ENCODE measurements at regions not wholly inside any gene's neighbourhood (a gene's known extent, or its start where the extent isn't known, plus 50 kb on each side); places are given as distances from the start of the nearest gene placed in this dataset.

GRCh38 chr20:50308166-50308512 lies 117.5 kb downstream of the CEBPB start:
- Histone ChIP-seq H2AFZ (ENCODE audit: low read depth, low read length) (peak overlapping the region; percentile 95), H3K79me2 (ENCODE audit: control insufficient read depth, insufficient read depth, low read length) (no peaks in the 10 kb centered on the region), H3K27me3 (ENCODE audit: control insufficient read depth in 2 of 2, insufficient read depth in 2 of 2, low read length in 2 of 2) (no peaks in the 10 kb centered on the region), H3K4me2 (ENCODE audit: insufficient read depth, low read length) (no peak overlapping the region), H3K9me3 (replicated peaks; ENCODE audit: control insufficient read depth, insufficient read depth, low read length) (no peaks in the 10 kb centered on the region), H3K27ac (ENCODE audit: insufficient read depth, low read depth, low read length) (peak overlapping the region; percentile 77), H3K4me1 (ENCODE audit: control insufficient read depth, extremely low read depth, insufficient read depth, low read length) (peaks cover 14% of the 10 kb centered on the region), H3K9me1 (replicated peaks; ENCODE audit: control insufficient read depth, extremely low read depth, insufficient read depth, low read length) (no peaks in the 10 kb centered on the region), H4K20me1 (replicated peaks; ENCODE audit: control insufficient read depth, extremely low read depth, insufficient read depth, low read length) (no peaks in the 10 kb centered on the region), H3K4me3 (replicated peaks in 1 of 3; ENCODE audit: insufficient read depth in 1 of 3, low read depth in 1 of 3, low read length in 3 of 3) (no peak overlapping the region), H3K9ac (replicated peaks; ENCODE audit: extremely low read depth, insufficient read depth, low read length) (peak overlapping the region; percentile 49), H3K36me3 (ENCODE audit: control insufficient read depth in 2 of 2, extremely low read depth in 1 of 2, insufficient read depth in 2 of 2, low read length in 2 of 2) (no peaks in the 10 kb centered on the region)
- intact Hi-C loops (cut with micrococcal nuclease), result loop anchor here (2.0 kb wide), 1 partner anchor 115 kb away; no protein-coding TSS in a partner anchor
- DNase-seq (ENCODE audit: low read depth, low spot score) (no peak), FAIRE-seq (no peak)
- dilution Hi-C loops (cut with MboI; ENCODE audit: extremely low pct_ligation_motif_present, low sequenced_read_pairs), result no loop called here
- TF ChIP-seq FOS (IDR thresholded peaks at IDR 0.05; ENCODE audit: borderline replicate concordance, insufficient read depth, low read length) (no peak), POLR2A (IDR thresholded peaks at IDR 0.05; ENCODE audit: low read depth, low read length) (no peak), JUN (IDR thresholded peaks at IDR 0.05; ENCODE audit: borderline replicate concordance, insufficient read depth, insufficient read length, low read depth) (no peak), MYC (IDR thresholded peaks at IDR 0.05; ENCODE audit: low read depth, low read length) (no peak), POLR2AphosphoS5 (IDR thresholded peaks at IDR 0.05; ENCODE audit: insufficient read depth, low read depth, low read length) (no peak), GATA2 (IDR thresholded peaks at IDR 0.05; ENCODE audit: insufficient read depth, insufficient read length, low read depth, low read length) (no peak), EZH2 (IDR thresholded peaks at IDR 0.05; ENCODE audit: borderline replicate concordance, low read depth, low read length, severe bottlenecking) (no peak), MAX (IDR thresholded peaks at IDR 0.05; ENCODE audit: insufficient read depth, insufficient read length) (no peak), CTCF (IDR thresholded peaks at IDR 0.05; ENCODE audit: extremely low read depth in 1 of 2, insufficient read depth in 1 of 2, low read depth in 1 of 2, low read length in 2 of 2) (no peak)
- POLR2A ChIA-PET, result no interaction called here
- no TSS peak for BruUV-seq (replicated peaks)
- CTCF ChIA-PET, result interaction anchor here (1.2 to 1.3 kb wide), 2 partner anchors 23 to 154 kb away, joined by 3 to 4 read pairs; no protein-coding TSS in a partner anchor

Measured in endothelial cell of umbilical vein (primary cell).